ENCODE measurements at regions not wholly inside any gene's neighbourhood (a gene's known extent, or its start where the extent isn't known, plus 50 kb on each side); places are given as distances from the start of the nearest gene placed in this dataset.

- TF ChIP-seq ZFP36 (IDR thresholded peaks at IDR 0.05; ENCODE audit: borderline replicate concordance, low read depth, low read length, partially characterized antibody) (no peak), ZNF614 (CRISPR knock-in tag; IDR thresholded peaks at IDR 0.05; ENCODE audit: borderline replicate concordance) (no peak), MAFK (conservative IDR thresholded peaks at IDR 0.05 in 1 of 2, IDR thresholded peaks at IDR 0.05 in 1 of 2; ENCODE audit: low read length in 2 of 2) (no peak)
These were observed 107.7 kb upstream of the IFNG-AS1 start for GRCh38 chr12:67881565-67881964.
